ENCODE measurements at regions not wholly inside any gene's neighbourhood (a gene's known extent, or its start where the extent isn't known, plus 50 kb on each side); places are given as distances from the start of the nearest gene placed in this dataset.
A peak's percentile ranks its signal among the peaks of the same experiment; 100 is the strongest.

DNA sequence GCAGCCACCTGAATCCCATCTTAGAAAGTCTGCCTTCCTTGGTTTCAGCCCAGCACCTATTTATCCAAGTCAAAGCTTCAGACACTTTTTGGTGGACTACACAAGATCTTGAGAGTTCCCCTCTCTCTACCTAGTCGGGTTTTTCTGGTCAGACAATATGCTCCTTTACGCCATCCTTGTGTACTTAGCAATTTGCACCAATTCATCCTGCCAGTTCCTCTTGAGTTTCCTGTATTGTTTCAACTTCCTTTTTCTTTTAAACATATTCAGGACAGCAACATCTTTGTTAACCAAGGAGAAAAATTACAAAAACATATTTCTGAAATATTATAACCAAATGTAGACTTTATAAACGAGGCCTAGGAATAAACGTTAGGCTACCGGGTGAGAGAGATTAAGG lies 368.2 kb upstream of the CADM1 start:
- WGBS, 2 donors (ENCODE audit: extremely low coverage in 2 of 2, insufficient read length in 2 of 2, insufficient replicate concordance in 1 of 2) = no CpG with 5 or more reads among the region's 5 CpGs
- no peak overlapping the region for H2BK15ac ChIP-seq (ENCODE audit: low read length)
- no peaks in the 10 kb centered on the region for H3K36me3 ChIP-seq (replicated peaks in 1 of 2; ENCODE audit: control insufficient read depth in 2 of 2, insufficient read depth in 2 of 2, low read length in 2 of 2)

DNA sequence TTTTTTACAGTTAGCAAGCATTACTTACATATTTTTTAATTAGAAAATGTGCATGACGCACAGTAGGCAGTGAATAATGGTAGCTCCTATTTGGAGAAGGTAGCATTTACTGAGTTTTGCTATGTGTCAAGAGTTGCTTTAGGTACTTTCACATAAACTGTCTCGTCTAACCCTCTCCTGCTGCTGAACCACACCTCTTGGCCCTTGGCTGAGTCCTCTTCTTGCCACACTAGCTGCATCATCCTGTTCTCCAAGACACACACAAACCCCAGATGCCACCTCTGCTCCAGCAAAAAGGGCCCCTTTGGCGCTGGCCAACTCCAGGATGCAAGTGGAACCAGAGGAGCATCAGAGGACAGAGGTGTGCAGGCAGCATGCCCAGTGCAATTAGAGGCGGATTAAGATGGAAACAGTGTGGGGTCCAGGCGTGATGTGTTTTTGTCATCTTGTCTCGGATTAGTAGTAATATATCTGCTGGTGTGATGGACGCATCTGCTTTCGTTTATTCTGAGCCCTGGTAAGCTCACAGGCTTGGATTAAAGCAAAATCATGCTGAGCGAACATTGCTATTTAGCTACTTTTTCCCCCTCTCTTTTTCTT lies 367.0 kb upstream of the CADM1 start:
- H2BK15ac ChIP-seq (ENCODE audit: low read length) = no peak overlapping the region
- H3K36me3 ChIP-seq (replicated peaks in 1 of 2; ENCODE audit: control insufficient read depth in 2 of 2, insufficient read depth in 2 of 2, low read length in 2 of 2) = no peaks in the 10 kb centered on the region
- H3K4ac ChIP-seq (ENCODE audit: low read length) = no peak overlapping the region
- H3K4me2 ChIP-seq (ENCODE audit: insufficient read depth, low read length, poor library complexity, severe bottlenecking) = no peak overlapping the region
- no peaks in the 10 kb centered on the region for H3K27me3 ChIP-seq (ENCODE audit: control insufficient read depth in 3 of 3, insufficient read depth in 3 of 3, low read depth in 1 of 3, low read length in 3 of 3)
- H2AK5ac ChIP-seq (ENCODE audit: low read depth, low read length) = no peak overlapping the region
- peaks cover 0 to 3% of the 10 kb centered on the region in 2 donors for H3K4me1 ChIP-seq (ENCODE audit: control insufficient read depth in 2 of 2, insufficient read depth in 1 of 2, low read depth in 1 of 2, low read length in 2 of 2)
- no peak overlapping the region for H3K18ac ChIP-seq (ENCODE audit: low read length)
- WGBS, 2 donors (ENCODE audit: extremely low coverage in 2 of 2, insufficient read length in 2 of 2, insufficient replicate concordance in 1 of 2) = no CpG with 5 or more reads among the region's 9 CpGs
- no peak overlapping the region for H3K14ac ChIP-seq (ENCODE audit: low read length)
- no peak overlapping the region for H2BK12ac ChIP-seq (ENCODE audit: low read length)
- H3K9me3 ChIP-seq (replicated peaks in 1 of 2; ENCODE audit: control insufficient read depth in 2 of 2, insufficient read depth in 1 of 2, low read depth in 1 of 2, low read length in 2 of 2) = peaks cover 0 to 3% of the 10 kb centered on the region in 2 donors
- H2BK5ac ChIP-seq (ENCODE audit: low read length) = no peak overlapping the region
- H3K23ac ChIP-seq (ENCODE audit: low read depth, low read length, poor library complexity) = no peak overlapping the region
- H2AFZ ChIP-seq (ENCODE audit: low read length) = no peak overlapping the region
- H2BK120ac ChIP-seq (ENCODE audit: low read depth, low read length) = no peak overlapping the region
- H3K79me1 ChIP-seq (ENCODE audit: low read depth, low read length) = no peaks in the 10 kb centered on the region
- no peak for DNase-seq (ENCODE audit: low spot score)
- no peak overlapping the region for H3K27ac ChIP-seq (replicated peaks; ENCODE audit: low read length)
- H3K4me3 ChIP-seq (ENCODE audit: low read length in 2 of 2) = no peak overlapping the region
- H4K8ac ChIP-seq (ENCODE audit: low read depth, low read length) = no peak overlapping the region
- no peak overlapping the region for H3K9ac ChIP-seq (ENCODE audit: low read depth, low read length, poor library complexity)
- H4K91ac ChIP-seq (ENCODE audit: low read depth, low read length, poor library complexity) = no peak overlapping the region

More for the DNA sequence above, 368.2 kb upstream of the CADM1 start:
- no peak overlapping the region for H3K9ac ChIP-seq (ENCODE audit: low read depth, low read length, poor library complexity)
- H2AFZ ChIP-seq (ENCODE audit: low read length) = no peak overlapping the region
- H3K4me1 ChIP-seq (ENCODE audit: control insufficient read depth in 2 of 2, insufficient read depth in 1 of 2, low read depth in 1 of 2, low read length in 2 of 2) = peaks cover 0 to 3% of the 10 kb centered on the region in 2 donors
- H2BK12ac ChIP-seq (ENCODE audit: low read length) = no peak overlapping the region
- H3K79me1 ChIP-seq (ENCODE audit: low read depth, low read length) = no peaks in the 10 kb centered on the region
- no peak overlapping the region for H3K27ac ChIP-seq (replicated peaks; ENCODE audit: low read length)
- no peaks in the 10 kb centered on the region for H3K27me3 ChIP-seq (ENCODE audit: control insufficient read depth in 3 of 3, insufficient read depth in 3 of 3, low read depth in 1 of 3, low read length in 3 of 3)
- H4K91ac ChIP-seq (ENCODE audit: low read depth, low read length, poor library complexity) = no peak overlapping the region
- no peak overlapping the region for H2BK120ac ChIP-seq (ENCODE audit: low read depth, low read length)
- no peak for DNase-seq (ENCODE audit: low spot score)
- no peak overlapping the region for H3K4ac ChIP-seq (ENCODE audit: low read length)
- no peak overlapping the region for H3K4me2 ChIP-seq (ENCODE audit: insufficient read depth, low read length, poor library complexity, severe bottlenecking)
- H3K4me3 ChIP-seq (ENCODE audit: low read length in 2 of 2) = no peak overlapping the region
- H3K14ac ChIP-seq (ENCODE audit: low read length) = no peak overlapping the region
- H4K8ac ChIP-seq (ENCODE audit: low read depth, low read length) = no peak overlapping the region
- H2AK5ac ChIP-seq (ENCODE audit: low read depth, low read length) = no peak overlapping the region
- no peak overlapping the region for H2BK5ac ChIP-seq (ENCODE audit: low read length)
- H3K18ac ChIP-seq (ENCODE audit: low read length) = no peak overlapping the region
- peaks cover 0 to 3% of the 10 kb centered on the region in 2 donors for H3K9me3 ChIP-seq (replicated peaks in 1 of 2; ENCODE audit: control insufficient read depth in 2 of 2, insufficient read depth in 1 of 2, low read depth in 1 of 2, low read length in 2 of 2)
- H3K23ac ChIP-seq (ENCODE audit: low read depth, low read length, poor library complexity) = no peak overlapping the region

DNA sequence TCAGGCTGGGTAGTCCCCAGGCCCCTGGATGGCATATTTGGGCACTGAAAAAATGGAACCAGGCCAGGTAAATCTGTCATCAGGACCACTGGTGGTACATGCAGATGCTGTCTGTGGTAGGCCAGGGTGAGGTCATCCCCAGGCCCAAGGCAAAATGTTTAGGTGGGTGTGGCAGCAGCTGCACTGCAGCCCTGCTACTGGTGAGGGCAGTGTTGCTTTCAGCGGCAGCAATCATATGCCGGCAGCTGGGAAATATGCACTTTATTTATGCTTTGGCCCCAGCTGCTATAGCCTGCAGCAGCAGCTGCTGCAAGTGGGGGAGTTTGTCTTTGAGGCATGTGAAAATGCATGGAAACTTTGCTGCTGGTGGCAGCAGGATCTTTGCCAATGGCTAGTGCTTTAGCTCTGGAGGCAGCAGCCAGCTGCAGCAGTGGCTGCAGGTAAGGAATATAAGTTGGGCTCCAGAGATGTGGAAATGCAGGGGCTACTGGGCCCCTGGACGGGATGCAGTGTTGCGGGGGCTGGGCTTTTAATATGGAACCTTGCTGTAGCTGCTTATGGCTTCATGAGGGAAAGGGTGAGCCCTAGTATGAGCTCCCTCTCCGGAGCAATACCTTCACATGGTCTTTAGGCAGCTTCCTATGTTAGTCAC lies 365.7 kb upstream of the CADM1 start:
- Histone ChIP-seq H3K4me2 (ENCODE audit: insufficient read depth, low read length, poor library complexity, severe bottlenecking) (no peak overlapping the region), H3K79me1 (ENCODE audit: low read depth, low read length) (no peaks in the 10 kb centered on the region), H2BK120ac (ENCODE audit: low read depth, low read length) (peak overlapping the region; percentile 64), H2AK5ac (ENCODE audit: low read depth, low read length) (peak overlapping the region; percentile 95), H3K18ac (ENCODE audit: low read length) (peak overlapping the region; percentile 62), H3K4ac (ENCODE audit: low read length) (no peak overlapping the region), H2AFZ (ENCODE audit: low read length) (no peak overlapping the region), H3K36me3 (replicated peaks in 1 of 2; ENCODE audit: control insufficient read depth in 2 of 2, insufficient read depth in 2 of 2, low read length in 2 of 2) (no peaks in the 10 kb centered on the region), H4K8ac (ENCODE audit: low read depth, low read length) (no peak overlapping the region), H4K91ac (ENCODE audit: low read depth, low read length, poor library complexity) (no peak overlapping the region), H3K4me3 (ENCODE audit: low read length in 2 of 2) (no peak overlapping the region), H2BK12ac (ENCODE audit: low read length) (no peak overlapping the region), H2BK15ac (ENCODE audit: low read length) (peak overlapping the region; percentile 87), H3K4me1 (ENCODE audit: control insufficient read depth in 2 of 2, insufficient read depth in 1 of 2, low read depth in 1 of 2, low read length in 2 of 2) (peaks cover 0 to 3% of the 10 kb centered on the region in 2 donors), H3K9ac (ENCODE audit: low read depth, low read length, poor library complexity) (no peak overlapping the region), H3K27me3 (ENCODE audit: control insufficient read depth in 3 of 3, insufficient read depth in 3 of 3, low read depth in 1 of 3, low read length in 3 of 3) (no peaks in the 10 kb centered on the region), H3K23ac (ENCODE audit: low read depth, low read length, poor library complexity) (no peak overlapping the region), H3K27ac (replicated peaks; ENCODE audit: low read length) (no peak overlapping the region), H3K14ac (ENCODE audit: low read length) (no peak overlapping the region), H2BK5ac (ENCODE audit: low read length) (peak overlapping the region; percentile 62), H3K9me3 (replicated peaks in 1 of 2; ENCODE audit: control insufficient read depth in 2 of 2, insufficient read depth in 1 of 2, low read depth in 1 of 2, low read length in 2 of 2) (peaks cover 0 to 3% of the 10 kb centered on the region in 2 donors)
- DNase-seq (ENCODE audit: low spot score) = no peak
- no CpG with 5 or more reads among the region's 5 CpGs for WGBS, 2 donors (ENCODE audit: extremely low coverage in 2 of 2, insufficient read length in 2 of 2, insufficient replicate concordance in 1 of 2)

DNA sequence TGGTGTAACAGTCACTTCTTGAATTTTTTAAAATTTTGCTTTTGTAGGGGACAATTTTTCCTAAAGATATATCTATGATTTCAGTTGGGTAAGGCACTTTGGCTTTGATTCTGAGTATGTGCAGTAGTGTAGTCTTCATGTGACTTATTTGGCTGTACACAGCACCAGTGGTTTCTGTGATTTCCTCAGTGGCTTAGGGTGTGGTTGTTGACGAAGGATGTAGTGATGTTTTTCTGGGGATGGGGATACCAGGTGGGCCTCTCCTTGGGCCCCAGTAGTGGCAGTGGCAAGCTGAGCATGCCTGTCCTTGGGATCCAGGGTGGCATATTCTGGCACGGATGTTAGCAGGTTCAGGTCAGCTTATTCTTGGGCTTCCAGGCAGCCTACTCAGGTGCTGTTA lies 364.9 kb upstream of the CADM1 start:
- H2BK15ac ChIP-seq (ENCODE audit: low read length) = peak overlapping the region; percentile 87
- peak overlapping the region; percentile 82 for H2BK12ac ChIP-seq (ENCODE audit: low read length)
- H3K4me3 ChIP-seq (ENCODE audit: low read length in 2 of 2) = no peak overlapping the region
- H3K23ac ChIP-seq (ENCODE audit: low read depth, low read length, poor library complexity) = peak overlapping the region; percentile 17
- peak overlapping the region; percentile 60 for H3K9ac ChIP-seq (ENCODE audit: low read depth, low read length, poor library complexity)
- H3K9me3 ChIP-seq (replicated peaks in 1 of 2; ENCODE audit: control insufficient read depth in 2 of 2, insufficient read depth in 1 of 2, low read depth in 1 of 2, low read length in 2 of 2) = peaks cover 0 to 3% of the 10 kb centered on the region in 2 donors
- H3K18ac ChIP-seq (ENCODE audit: low read length) = peak overlapping the region; percentile 76
- no CpG with 5 or more reads among the region's 2 CpGs for WGBS, 2 donors (ENCODE audit: extremely low coverage in 2 of 2, insufficient read length in 2 of 2, insufficient replicate concordance in 1 of 2)
- no peak overlapping the region for H4K8ac ChIP-seq (ENCODE audit: low read depth, low read length)
- H3K4me2 ChIP-seq (ENCODE audit: insufficient read depth, low read length, poor library complexity, severe bottlenecking) = no peak overlapping the region
- H2AFZ ChIP-seq (ENCODE audit: low read length) = no peak overlapping the region
- H3K27ac ChIP-seq (replicated peaks; ENCODE audit: low read length) = no peak overlapping the region
- no peaks in the 10 kb centered on the region for H3K36me3 ChIP-seq (replicated peaks in 1 of 2; ENCODE audit: control insufficient read depth in 2 of 2, insufficient read depth in 2 of 2, low read length in 2 of 2)
- H2BK120ac ChIP-seq (ENCODE audit: low read depth, low read length) = no peak overlapping the region
- no peaks in the 10 kb centered on the region for H3K27me3 ChIP-seq (ENCODE audit: control insufficient read depth in 3 of 3, insufficient read depth in 3 of 3, low read depth in 1 of 3, low read length in 3 of 3)
- H2AK5ac ChIP-seq (ENCODE audit: low read depth, low read length) = peak overlapping the region; percentile 95
- no peak overlapping the region for H3K4ac ChIP-seq (ENCODE audit: low read length)
- H2BK5ac ChIP-seq (ENCODE audit: low read length) = peak overlapping the region; percentile 62
- no peaks in the 10 kb centered on the region for H3K79me1 ChIP-seq (ENCODE audit: low read depth, low read length)
- no peak for DNase-seq (ENCODE audit: low spot score)
- peaks cover 0 to 3% of the 10 kb centered on the region in 2 donors for H3K4me1 ChIP-seq (ENCODE audit: control insufficient read depth in 2 of 2, insufficient read depth in 1 of 2, low read depth in 1 of 2, low read length in 2 of 2)
- no peak overlapping the region for H3K14ac ChIP-seq (ENCODE audit: low read length)
- peak overlapping the region; percentile 96 for H4K91ac ChIP-seq (ENCODE audit: low read depth, low read length, poor library complexity)

Data from neuronal stem cell (in vitro differentiated cells).